ENCODE measurements at regions not wholly inside any gene's neighbourhood (a gene's known extent, or its start where the extent isn't known, plus 50 kb on each side); places are given as distances from the start of the nearest gene placed in this dataset.

DNA sequence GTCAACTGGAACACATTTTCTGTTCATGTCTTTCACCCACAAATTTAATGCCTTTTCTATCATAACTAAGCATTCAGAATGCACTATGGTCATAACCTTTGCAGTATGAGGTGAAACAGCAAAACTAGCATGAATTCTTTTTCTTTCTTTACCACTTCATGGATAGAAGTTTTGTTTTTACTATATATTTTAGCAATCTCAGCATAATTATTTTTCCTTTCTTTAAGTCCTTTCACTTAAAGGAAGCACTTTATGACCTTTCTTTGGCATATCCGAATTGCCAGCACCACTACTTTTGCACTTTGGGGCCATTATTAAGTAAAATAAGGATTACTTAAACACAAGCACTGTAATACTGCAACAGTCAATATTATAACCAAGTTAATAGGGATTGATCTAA, 115.1 kb upstream of the DKK2 start:
- no peak for DNase-seq

DNA sequence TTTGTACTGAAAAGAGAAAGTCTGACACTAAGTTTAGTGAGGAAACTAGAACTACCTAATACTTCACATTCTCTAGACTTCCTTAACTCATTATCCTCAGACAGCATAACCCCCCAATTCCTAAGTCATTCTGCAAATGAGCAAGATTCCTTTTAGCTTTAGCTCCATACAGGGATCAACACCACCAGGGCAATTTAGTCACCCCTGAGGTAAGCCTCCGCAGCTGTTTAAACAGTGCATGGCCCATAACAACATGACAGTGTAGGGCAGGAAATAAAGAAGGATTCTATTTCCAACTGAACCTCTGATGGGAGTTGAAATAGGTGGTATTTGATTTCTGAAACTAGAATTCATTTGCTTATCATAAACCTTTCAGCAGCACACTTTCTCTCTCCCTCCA, 112.8 kb upstream of the DKK2 start:
- DNase-seq = no peak

DNA sequence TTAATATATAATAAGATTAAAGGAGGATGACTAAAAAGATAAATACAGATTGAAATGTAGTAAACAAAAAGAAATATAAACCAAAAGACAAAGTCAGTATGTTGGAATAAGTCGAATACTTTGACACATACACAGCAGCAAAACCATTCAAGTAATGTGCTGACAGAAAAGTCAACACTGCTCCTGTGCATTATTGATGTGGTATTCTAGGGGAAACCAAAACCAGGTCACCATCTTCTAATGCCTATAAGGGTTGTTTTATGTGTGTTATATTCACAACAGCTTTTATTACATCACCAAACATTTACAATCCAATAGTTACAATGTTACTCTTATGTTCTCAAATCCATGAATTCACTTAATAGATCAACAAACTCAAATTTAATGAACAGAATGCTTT, 111.8 kb upstream of the DKK2 start:
- no peak for DNase-seq

DNA sequence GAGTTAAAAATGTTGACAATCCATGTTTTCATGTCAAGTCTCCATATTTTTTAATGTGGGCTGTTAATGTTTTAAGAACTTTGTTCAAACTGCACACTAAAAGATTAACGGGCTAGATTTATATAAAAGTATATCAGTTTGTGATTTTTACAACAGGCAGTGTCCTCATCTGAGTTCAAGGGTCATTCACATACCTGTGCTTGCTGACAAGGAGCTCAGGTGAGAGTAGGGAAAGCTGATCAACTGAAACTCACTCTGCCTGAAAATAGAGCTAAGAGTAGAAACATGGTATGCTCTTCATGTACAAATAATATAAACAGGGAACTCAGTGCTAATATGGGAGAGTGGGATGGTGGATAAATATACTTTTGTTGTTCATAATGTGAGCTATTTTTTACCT, 102.3 kb upstream of the DKK2 start:
- no peak for DNase-seq

DNA sequence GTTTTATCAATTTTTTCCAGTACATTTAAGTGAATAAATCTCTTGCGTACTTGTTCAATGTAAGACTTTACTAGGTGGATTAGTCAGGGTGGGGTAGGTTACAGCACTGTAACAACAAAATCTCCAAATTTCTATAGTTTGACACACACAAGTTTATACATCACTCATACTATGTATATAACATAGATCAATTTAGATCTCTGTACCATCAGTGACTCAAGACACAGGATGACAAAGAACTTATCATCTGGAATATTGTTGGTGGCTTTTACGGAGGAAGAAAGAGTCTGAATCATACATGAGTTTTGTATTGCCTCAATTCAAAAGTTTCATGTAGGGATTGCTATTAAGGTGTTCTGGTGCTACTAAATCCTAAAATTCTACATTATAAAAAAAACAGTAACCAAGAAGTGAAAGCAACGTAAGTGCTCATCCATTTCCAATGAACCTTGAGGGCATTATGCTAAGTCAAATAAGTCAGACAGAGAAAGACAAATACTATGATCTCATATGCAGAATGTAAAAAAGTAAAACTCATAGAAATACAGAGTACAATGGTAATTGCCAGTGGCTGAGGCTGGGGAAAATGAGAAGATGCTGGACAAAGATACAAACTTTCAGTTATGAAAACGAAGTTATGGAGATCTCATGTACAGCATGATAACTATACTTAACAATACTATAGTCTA, 98.0 kb upstream of the DKK2 start:
- DNase-seq = no peak

DNA sequence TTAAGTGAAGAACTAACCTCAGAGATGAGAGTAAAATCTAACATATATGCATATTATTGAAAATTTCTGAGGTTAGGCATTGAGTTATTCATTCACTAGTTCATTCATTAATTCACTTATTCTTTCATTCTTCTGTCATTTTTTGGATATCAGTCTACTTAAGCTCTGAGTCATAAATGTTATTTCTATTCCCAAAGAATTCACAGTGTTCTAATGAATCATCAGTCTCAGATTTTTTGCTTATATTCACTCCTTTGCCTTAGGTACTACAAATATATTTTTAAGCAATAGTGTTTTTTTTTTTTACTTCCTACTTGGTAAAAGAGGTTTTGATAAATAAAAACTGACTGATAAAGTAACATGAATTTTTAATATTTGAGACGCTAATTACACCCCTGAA, 95.2 kb upstream of the DKK2 start:
- no peak for DNase-seq

DNA sequence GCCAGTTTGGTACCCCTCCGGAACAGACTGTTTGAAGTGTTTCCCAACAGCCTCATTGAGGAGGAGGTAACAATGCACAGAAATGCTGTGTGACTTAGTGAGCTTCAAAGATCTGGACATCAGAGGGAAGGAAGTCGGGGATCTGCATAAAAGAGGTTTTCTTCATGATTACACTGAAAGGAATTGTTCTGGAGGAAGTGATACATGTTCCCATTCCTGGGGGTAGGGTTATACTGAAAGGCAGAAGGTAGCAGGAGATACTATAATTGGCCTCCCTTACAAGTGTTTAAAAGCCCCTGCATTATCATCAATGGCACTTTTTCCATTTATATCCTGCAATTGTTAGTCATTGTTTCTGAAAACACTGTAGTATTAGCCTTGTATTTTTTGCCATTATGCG, 94.0 kb upstream of the DKK2 start:
- no peak for DNase-seq

DNA sequence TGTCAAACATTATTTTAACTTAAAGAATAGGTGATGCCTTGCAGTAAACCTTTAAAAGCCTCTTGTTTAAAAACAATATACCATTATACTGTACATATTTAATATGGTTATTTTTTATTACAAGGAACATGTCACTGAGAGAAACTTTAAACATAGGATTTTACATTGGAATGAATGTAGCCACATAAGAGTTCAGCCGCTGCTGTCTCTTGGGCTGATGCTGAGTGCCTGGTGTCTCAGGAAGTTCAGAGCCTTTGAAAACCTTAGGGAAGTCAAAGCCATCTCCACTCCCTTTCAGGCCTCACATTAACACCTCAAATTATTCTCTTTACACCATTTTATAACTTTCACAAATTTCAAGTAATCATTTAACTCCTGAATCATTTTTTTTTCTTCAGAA, 93.5 kb upstream of the DKK2 start:
- no peak for DNase-seq

DNA sequence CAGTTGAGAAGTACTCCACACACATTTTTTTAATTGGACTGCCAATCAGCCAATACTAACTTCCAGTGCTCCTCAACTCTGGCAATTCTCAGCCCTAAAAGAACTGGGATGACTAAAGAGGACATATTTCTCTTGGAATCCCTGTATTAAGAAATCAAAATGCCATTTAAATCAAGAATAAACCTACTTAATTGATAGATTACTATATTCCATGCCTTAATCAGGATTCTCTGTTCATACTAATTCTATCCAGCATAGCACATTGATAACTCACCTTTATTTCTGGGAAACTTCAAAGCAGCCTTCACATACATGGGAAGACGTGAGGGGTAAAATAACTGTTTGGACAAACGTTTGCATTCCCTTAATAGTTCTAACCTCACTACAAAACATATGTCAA, 93.0 kb upstream of the DKK2 start:
- no peak for DNase-seq

DNA sequence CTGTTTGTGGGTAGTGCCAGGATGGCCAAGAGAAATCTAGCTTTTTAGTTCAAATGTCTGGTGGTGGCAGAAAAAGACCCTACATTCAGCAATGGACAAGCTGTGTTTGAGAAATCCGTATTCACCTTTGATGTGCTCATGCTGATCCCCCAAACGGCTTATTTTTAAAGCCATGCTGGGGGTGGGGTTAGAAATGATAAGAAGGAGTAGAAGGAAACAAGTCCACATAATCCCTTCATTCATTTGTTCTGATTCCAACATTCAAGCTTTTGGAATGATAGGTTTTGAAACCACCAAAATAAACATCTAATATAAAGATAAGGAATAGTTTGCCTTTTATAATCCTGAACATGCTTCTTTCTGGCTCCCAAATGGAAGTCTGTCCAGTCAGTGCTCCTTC, 92.0 kb upstream of the DKK2 start:
- DNase-seq = no peak

DNA sequence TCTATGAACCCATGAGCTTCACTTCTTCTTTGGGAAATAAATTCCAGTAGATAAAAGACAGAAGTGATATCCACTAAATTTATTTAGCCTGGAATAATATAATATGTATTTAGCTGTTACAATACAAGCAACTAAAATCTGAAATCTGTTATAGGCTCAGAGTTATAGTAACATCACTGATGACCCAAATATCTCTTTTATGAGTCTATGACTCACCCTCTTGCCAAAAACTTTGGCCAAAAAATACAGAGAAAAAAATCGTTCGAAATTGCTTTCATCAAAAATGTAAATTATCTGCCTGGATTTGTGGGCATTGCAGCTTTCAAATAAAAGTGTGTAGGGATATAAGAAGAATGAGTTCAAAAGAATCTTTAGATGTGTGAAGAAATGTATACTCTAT, 89.4 kb upstream of the DKK2 start:
- DNase-seq = no peak

DNA sequence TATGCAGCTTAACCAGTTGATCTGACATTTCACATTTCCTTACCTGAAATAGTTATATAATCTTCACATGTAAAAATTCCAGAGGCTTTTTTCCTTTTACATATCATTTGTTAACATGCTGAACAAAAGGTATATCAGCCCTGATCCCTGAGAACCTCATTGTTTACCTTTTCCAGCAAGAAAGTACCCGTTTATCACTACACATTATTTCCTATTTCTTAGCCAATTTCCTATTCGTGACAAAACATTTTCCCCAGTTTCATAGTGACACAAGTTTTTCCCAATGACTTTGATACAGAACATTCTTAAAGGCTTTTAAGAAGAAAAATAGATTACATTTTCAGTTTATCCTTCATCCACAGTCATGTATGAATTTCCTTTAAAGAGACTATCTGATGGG, 86.6 kb upstream of the DKK2 start:
- no peak for DNase-seq

DNA sequence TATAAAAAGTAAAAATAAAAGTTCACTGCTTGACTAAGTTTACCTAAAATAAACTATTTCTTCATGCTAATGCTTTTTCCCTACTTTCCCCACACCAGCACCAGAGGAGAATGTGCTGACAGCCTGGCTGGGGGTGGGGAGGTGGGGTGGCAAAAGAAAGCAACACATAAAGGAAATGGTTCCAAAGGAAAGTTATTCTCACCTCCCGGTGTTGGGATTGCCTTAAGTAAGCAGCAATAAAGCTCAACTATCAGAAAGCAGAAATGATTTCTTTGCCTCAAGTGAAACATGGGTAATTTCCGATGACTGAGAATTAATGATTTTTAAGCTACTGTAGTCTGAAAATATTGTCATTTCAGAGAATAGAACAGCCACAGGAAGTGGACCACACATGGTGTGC, 84.5 kb upstream of the DKK2 start:
- DNase-seq = no peak

DNA sequence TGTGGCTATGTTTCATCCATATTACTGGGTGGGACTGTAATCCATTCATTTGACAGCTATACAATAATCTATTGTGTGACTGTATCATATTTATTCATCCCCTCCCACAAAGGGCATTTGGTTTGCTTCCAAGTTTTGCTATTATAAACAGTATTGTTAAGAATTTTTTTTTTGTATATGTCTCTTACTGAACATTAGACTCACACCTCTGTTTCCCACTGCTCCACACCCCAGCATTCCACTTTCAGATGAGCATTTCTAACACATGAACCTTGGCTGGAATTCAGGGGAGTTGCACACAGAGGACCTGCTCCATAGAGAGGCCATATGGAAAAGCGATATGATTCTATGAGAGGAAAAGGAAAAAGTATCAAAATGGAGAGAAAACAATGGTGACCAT, 81.6 kb upstream of the DKK2 start:
- no peak for DNase-seq

DNA sequence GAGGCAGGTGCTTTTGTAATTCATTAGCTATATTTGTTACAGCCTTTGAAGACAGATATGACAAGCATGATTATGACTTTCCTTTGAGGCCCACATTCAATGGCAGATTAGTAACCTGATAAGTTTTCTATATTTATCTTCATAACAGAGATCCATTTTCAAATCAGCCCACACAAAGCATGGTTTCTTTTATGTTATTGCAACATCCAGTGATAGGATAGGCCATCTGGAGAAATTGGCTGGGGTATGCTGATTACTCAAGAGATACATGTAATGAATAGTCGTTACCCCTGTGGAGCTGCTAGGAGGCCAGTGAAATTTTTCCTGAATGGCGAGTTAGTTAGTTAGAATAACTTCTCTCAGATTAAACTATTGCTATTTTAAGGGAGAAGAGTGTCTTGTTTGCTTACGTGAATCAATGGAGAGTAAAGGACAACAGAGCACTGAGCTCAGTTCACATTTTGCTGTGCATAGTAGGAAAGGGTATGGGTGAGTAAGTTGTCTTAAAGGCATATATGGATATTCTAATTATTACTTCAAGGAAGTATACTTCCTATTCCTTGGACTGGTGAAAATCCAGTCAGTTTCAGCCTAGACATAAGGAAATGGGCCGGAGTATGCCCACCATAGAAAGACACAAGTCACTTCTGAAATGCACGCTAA, 79.2 kb upstream of the DKK2 start:
- no peak for DNase-seq

DNA sequence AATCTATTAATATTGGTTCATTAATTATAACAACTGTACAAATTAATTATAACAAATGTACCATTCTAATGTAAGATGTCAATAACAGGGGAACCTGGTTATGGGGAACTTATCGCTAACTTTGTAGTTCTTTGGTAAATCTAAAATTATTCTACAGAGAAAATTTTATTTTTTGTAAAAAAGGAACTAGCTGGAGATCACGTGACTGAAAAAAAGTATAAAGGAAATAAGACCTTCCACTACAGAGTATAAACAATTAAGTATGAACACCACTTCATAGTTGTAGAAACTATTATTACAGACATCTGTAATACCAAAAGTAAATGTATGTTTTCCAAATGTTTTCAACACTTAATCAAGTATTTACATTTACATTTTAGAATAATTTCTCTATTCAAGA, 77.9 kb upstream of the DKK2 start:
- DNase-seq = no peak

DNA sequence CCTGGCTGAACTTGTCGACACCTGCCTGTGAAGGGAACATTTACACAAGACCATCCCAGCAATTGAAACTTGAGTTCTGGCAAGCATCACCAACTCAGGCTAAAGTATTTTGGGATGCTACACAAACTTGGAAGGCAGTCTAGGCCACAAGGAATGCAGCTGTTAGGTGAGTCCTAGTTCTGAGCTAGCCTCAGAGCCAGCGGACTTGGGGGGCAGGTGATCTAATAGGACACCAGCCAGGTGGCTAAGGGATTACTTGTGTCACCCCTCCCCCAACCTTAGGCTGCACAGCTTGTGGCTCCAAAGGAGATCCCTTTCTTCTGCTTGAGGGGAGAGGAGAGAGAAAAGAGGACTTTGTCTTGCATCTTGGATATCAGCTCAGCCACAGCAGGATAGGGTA, 62.3 kb upstream of the DKK2 start:
- no peak for DNase-seq

DNA sequence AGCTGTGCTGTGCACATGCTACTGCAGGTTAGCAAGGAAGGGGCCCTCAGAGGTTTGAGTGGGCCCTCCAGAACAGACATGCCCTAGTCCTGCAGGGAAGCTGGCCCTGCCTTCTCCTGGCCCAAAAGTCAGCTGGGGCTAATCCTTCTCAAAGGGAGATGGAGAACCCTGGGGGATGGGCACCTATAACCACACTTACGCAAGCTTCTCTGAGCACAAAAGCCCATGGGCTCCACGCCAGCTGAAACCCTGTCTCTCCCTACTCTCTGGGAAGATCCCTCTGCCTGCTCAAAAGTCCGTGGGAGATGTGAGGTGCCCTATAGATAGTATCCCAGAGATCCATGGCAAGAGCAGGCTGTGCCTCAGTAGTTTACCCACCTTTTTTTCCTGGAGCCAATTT, 58.9 kb upstream of the DKK2 start:
- DNase-seq = no peak

DNA sequence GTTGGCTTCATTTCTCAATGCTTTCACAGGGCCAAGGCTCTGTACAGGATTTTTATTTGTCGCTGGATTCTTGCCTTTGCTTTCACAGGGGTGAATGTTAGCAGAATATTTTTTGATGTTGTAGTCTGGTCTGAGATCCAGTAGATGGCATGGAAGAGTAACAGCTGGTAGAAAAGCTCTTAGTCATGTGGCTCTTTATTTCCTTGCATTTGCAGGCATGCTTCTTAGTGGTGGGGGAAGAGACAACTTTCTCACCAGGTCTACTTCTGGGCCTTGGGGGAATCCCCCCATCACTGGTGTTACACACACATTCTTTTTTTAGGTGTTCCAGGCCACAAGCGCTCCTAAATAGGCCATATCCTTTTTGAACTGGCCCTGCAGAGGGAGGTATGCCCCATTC, 58.2 kb upstream of the DKK2 start:
- DNase-seq = no peak
